ENCODE measurements at regions not wholly inside any gene's neighbourhood (a gene's known extent, or its start where the extent isn't known, plus 50 kb on each side); places are given as distances from the start of the nearest gene placed in this dataset.

DNA sequence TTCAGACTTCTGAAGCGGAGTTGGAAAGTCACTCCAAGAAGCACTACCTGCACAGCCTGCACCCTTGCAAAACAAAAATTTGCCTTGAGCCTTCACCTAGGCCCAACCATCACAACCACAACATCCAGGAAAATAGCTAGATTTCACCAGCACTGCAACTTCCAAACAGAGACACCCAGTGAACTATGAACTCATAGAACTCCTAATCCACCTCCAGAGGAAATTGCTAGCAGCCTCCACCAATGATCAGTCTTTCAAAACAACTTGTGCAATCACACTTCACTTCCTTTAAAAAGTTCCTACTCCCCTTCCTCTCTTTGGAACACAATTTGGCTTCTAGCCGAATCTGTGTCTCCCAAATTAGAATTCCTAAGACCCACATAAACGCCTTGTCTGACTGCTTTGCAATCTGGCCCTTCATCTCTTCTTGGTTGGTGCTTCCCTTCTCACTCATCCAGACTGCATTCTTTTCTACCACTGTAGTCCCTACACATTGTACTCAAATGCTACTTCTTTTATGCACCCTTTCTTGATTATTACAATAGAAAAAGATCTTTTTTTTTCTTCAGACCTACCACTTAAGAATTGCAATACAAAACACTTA, 489.2 kb upstream of the ARGLU1 start:
- H4K20me1 ChIP-seq (replicated peaks; ENCODE audit: control insufficient read depth, extremely low read depth, insufficient read depth, low read length), result no peaks in the 10 kb centered on the region
- H2AFZ ChIP-seq (ENCODE audit: low read depth, low read length), result no peak overlapping the region
- no peak overlapping the region for H3K4me2 ChIP-seq (ENCODE audit: insufficient read depth, low read length)
- H3K9me3 ChIP-seq (replicated peaks; ENCODE audit: control insufficient read depth, insufficient read depth, low read length), result no peaks in the 10 kb centered on the region
- ChIA-PET POLR2A (no interaction called here), CTCF (no interaction called here)
- FAIRE-seq (no peak), DNase-seq (ENCODE audit: low read depth, low spot score) (no peak)
- H3K9me1 ChIP-seq (replicated peaks; ENCODE audit: control insufficient read depth, extremely low read depth, insufficient read depth, low read length), result no peaks in the 10 kb centered on the region
- no TSS peak for BruUV-seq (replicated peaks)
- H3K4me1 ChIP-seq (ENCODE audit: control insufficient read depth, extremely low read depth, insufficient read depth, low read length), result no peaks in the 10 kb centered on the region
- no peaks in the 10 kb centered on the region for H3K27me3 ChIP-seq (ENCODE audit: control insufficient read depth in 2 of 2, insufficient read depth in 2 of 2, low read length in 2 of 2)
- no peak overlapping the region for H3K27ac ChIP-seq (ENCODE audit: insufficient read depth, low read depth, low read length)
- no peaks in the 10 kb centered on the region for H3K36me3 ChIP-seq (ENCODE audit: control insufficient read depth in 2 of 2, extremely low read depth in 1 of 2, insufficient read depth in 2 of 2, low read length in 2 of 2)
- TF ChIP-seq CTCF (IDR thresholded peaks at IDR 0.05; ENCODE audit: extremely low read depth in 1 of 2, insufficient read depth in 1 of 2, low read depth in 1 of 2, low read length in 2 of 2), result no peak
- TF ChIP-seq, protein P1, sequence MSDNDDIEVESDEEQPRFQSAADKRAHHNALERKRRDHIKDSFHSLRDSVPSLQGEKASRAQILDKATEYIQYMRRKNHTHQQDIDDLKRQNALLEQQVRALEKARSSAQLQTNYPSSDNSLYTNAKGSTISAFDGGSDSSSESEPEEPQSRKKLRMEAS (IDR thresholded peaks at IDR 0.05; ENCODE audit: insufficient read depth, insufficient read length), result no peak
- TF ChIP-seq FOS (IDR thresholded peaks at IDR 0.05; ENCODE audit: borderline replicate concordance, insufficient read depth, low read length), result no peak
- TF ChIP-seq POLR2A (IDR thresholded peaks at IDR 0.05; ENCODE audit: low read depth, low read length), result no peak
- TF ChIP-seq EZH2 (IDR thresholded peaks at IDR 0.05; ENCODE audit: borderline replicate concordance, low read depth, low read length, severe bottlenecking), result no peak
- TF ChIP-seq MYC (IDR thresholded peaks at IDR 0.05; ENCODE audit: low read depth, low read length), result no peak
- no peak overlapping the region for H3K9ac ChIP-seq (replicated peaks; ENCODE audit: extremely low read depth, insufficient read depth, low read length)
- dilution Hi-C loops (cut with MboI; ENCODE audit: extremely low pct_ligation_motif_present, low sequenced_read_pairs), result no loop called here
- intact Hi-C loops (cut with micrococcal nuclease), result no loop called here
- H3K79me2 ChIP-seq (ENCODE audit: control insufficient read depth, insufficient read depth, low read length), result no peaks in the 10 kb centered on the region
- H3K4me3 ChIP-seq (replicated peaks in 1 of 3; ENCODE audit: insufficient read depth in 1 of 3, low read depth in 1 of 3, low read length in 3 of 3), result no peak overlapping the region
